ENCODE measurements at regions not wholly inside any gene's neighbourhood (a gene's known extent, or its start where the extent isn't known, plus 50 kb on each side); places are given as distances from the start of the nearest gene placed in this dataset.
A peak's percentile ranks its signal among the peaks of the same experiment; 100 is the strongest.

DNA sequence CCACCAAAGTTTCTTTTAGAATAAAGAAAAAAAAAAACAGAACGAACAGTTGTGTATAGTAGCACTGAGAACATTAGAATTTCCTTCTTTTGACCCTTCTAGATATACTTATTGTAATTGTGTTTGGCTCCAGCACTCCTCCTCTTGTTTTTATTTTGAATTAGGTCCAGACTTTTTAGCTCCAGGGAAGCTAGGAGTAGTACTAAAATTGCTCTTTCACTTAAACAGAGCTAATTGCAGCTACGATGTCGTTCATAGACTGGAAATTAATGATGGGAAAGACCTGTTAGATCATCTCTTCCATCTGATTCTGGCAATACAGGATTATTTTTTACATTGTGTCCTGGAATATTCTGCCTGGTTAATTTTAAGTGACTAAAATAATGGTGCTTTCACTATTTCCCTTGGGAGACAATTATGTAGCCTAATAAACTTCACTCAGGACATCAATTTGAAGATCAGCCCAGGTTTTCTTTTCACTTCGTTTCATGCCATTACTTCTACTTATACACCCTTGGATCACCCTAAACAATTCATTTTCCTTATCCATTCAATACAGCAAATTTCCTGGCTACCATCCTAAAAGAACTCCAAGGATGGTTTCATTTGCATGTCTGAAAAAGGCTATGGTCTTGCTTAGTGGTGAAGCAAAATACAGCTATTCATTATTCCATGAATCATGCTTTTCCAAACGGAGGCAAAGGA lies 480.8 kb upstream of the TECRL start:
- Mint-ChIP-seq H3K4me3 (no peak overlapping the region), H3K36me3 (ENCODE audit: low read depth) (no peaks in the 10 kb centered on the region), H3K27ac (peak overlapping the region; percentile 74), H3K4me1 (peaks cover 16% of the 10 kb centered on the region), H3K9me3 (no peaks in the 10 kb centered on the region), H3K27me3 (ENCODE audit: insufficient read depth, low read depth, poor library complexity) (no peaks in the 10 kb centered on the region)
- ATAC-seq (no peak), DNase-seq (ENCODE audit: low spot score) (no peak)
- Histone ChIP-seq H3K27me3 (ENCODE audit: insufficient read depth) (no peaks in the 10 kb centered on the region), H2AFZ (peak overlapping the region; percentile 61; the same call in 1 of the 2 replicates), H3K4me2 (peak overlapping the region; percentile 41; the same call in 1 of the 2 replicates), H3K36me3 (ENCODE audit: insufficient read depth) (no peaks in the 10 kb centered on the region), H3F3A (replicated peaks; ENCODE audit: low read depth) (no peaks in the 10 kb centered on the region), H3K79me2 (replicated peaks; ENCODE audit: insufficient read depth) (no peaks in the 10 kb centered on the region), H4K20me1 (replicated peaks; ENCODE audit: insufficient read depth) (no peaks in the 10 kb centered on the region), H3K27ac (ENCODE audit: low read depth) (no peak overlapping the region), H3K4me1 (ENCODE audit: insufficient read depth) (no peaks in the 10 kb centered on the region), H3K9me2 (ENCODE audit: insufficient read depth) (no peaks in the 10 kb centered on the region), H3K4me3 (no peak overlapping the region)
- TF ChIP-seq CREB1 (CRISPR knock-in tag; IDR thresholded peaks at IDR 0.05; ENCODE audit: low read depth) (no peak), ZNF114 (CRISPR knock-in tag; IDR thresholded peaks at IDR 0.05) (no peak), NANOG (IDR thresholded peaks at IDR 0.05; ENCODE audit: borderline replicate concordance) (no peak), EZH2phosphoT487 (IDR thresholded peaks at IDR 0.05; ENCODE audit: unreplicated experiment) (no peak)
- TF ChIP-seq, protein P1, sequence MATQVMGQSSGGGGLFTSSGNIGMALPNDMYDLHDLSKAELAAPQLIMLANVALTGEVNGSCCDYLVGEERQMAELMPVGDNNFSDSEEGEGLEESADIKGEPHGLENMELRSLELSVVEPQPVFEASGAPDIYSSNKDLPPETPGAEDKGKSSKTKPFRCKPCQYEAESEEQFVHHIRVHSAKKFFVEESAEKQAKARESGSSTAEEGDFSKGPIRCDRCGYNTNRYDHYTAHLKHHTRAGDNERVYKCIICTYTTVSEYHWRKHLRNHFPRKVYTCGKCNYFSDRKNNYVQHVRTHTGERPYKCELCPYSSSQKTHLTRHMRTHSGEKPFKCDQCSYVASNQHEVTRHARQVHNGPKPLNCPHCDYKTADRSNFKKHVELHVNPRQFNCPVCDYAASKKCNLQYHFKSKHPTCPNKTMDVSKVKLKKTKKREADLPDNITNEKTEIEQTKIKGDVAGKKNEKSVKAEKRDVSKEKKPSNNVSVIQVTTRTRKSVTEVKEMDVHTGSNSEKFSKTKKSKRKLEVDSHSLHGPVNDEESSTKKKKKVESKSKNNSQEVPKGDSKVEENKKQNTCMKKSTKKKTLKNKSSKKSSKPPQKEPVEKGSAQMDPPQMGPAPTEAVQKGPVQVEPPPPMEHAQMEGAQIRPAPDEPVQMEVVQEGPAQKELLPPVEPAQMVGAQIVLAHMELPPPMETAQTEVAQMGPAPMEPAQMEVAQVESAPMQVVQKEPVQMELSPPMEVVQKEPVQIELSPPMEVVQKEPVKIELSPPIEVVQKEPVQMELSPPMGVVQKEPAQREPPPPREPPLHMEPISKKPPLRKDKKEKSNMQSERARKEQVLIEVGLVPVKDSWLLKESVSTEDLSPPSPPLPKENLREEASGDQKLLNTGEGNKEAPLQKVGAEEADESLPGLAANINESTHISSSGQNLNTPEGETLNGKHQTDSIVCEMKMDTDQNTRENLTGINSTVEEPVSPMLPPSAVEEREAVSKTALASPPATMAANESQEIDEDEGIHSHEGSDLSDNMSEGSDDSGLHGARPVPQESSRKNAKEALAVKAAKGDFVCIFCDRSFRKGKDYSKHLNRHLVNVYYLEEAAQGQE (IDR thresholded peaks at IDR 0.05; ENCODE audit: unreplicated experiment), result no peak
- TF ChIP-seq, protein P2, sequence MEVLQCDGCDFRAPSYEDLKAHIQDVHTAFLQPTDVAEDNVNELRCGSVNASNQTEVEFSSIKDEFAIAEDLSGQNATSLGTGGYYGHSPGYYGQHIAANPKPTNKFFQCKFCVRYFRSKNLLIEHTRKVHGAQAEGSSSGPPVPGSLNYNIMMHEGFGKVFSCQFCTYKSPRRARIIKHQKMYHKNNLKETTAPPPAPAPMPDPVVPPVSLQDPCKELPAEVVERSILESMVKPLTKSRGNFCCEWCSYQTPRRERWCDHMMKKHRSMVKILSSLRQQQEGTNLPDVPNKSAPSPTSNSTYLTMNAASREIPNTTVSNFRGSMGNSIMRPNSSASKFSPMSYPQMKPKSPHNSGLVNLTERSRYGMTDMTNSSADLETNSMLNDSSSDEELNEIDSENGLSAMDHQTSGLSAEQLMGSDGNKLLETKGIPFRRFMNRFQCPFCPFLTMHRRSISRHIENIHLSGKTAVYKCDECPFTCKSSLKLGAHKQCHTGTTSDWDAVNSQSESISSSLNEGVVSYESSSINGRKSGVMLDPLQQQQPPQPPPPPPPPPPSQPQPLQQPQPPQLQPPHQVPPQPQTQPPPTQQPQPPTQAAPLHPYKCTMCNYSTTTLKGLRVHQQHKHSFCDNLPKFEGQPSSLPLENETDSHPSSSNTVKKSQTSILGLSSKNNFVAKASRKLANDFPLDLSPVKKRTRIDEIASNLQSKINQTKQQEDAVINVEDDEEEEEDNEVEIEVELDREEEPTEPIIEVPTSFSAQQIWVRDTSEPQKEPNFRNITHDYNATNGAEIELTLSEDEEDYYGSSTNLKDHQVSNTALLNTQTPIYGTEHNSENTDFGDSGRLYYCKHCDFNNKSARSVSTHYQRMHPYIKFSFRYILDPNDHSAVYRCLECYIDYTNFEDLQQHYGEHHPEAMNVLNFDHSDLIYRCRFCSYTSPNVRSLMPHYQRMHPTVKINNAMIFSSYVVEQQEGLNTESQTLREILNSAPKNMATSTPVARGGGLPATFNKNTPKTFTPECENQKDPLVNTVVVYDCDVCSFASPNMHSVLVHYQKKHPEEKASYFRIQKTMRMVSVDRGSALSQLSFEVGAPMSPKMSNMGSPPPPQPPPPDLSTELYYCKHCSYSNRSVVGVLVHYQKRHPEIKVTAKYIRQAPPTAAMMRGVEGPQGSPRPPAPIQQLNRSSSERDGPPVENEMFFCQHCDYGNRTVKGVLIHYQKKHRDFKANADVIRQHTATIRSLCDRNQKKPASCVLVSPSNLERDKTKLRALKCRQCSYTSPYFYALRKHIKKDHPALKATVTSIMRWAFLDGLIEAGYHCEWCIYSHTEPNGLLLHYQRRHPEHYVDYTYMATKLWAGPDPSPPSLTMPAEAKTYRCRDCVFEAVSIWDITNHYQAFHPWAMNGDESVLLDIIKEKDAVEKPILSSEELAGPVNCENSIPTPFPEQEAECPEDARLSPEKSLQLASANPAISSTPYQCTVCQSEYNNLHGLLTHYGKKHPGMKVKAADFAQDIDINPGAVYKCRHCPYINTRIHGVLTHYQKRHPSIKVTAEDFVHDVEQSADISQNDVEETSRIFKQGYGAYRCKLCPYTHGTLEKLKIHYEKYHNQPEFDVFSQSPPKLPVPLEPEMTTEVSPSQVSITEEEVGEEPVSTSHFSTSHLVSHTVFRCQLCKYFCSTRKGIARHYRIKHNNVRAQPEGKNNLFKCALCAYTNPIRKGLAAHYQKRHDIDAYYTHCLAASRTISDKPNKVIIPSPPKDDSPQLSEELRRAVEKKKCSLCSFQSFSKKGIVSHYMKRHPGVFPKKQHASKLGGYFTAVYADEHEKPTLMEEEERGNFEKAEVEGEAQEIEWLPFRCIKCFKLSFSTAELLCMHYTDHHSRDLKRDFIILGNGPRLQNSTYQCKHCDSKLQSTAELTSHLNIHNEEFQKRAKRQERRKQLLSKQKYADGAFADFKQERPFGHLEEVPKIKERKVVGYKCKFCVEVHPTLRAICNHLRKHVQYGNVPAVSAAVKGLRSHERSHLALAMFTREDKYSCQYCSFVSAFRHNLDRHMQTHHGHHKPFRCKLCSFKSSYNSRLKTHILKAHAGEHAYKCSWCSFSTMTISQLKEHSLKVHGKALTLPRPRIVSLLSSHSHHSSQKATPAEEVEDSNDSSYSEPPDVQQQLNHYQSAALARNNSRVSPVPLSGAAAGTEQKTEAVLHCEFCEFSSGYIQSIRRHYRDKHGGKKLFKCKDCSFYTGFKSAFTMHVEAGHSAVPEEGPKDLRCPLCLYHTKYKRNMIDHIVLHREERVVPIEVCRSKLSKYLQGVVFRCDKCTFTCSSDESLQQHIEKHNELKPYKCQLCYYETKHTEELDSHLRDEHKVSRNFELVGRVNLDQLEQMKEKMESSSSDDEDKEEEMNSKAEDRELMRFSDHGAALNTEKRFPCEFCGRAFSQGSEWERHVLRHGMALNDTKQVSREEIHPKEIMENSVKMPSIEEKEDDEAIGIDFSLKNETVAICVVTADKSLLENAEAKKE (CRISPR knock-in tag; IDR thresholded peaks at IDR 0.05), result no peak

Data from GM23338 (cell line).